GM18511 (cell line): ENCODE measurements at regions not wholly inside any gene's neighbourhood (a gene's known extent, or its start where the extent isn't known, plus 50 kb on each side); places are given as distances from the start of the nearest gene placed in this dataset.
"Not testable (repeated sequence)": the region's sequence is repeated elsewhere in the genome, so short reads cannot be mapped to it uniquely, and the experiment has no call there.

ENCODE experiments used
- ATAC-seq: cut with Tn5 transposase; IDR thresholded peaks from one replicate; pipeline ENCODE4 v1.9.1; 2021; ENCODE audit warnings: mild to moderate bottlenecking, moderate library complexity; ENCODE audit not compliant: unreplicated experiment

DNA sequence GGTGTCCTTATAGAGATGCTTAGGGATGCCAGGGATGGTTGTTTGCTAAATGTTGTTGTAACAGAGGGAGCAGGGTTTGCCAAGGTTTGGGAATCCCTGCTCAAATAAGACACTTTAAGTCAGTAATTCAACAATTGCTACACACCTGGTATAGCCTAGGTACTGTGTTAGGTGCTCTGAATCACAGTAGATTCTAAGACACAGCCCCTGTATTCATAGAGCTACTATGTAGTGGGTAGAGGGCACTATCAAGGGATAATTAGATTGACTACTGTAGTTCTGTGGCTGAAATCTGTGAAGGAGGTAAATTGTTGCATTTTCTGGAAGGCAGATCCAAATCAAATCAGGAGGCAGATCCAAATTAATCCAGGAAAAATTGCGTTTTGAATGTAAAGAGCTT, 149.2 kb downstream of the C12orf75 start:
- ATAC-seq: no peak

- no peak for ATAC-seq
These were observed 149.7 kb downstream of the C12orf75 start for GRCh38 chr12:105480162-105480561.

DNA sequence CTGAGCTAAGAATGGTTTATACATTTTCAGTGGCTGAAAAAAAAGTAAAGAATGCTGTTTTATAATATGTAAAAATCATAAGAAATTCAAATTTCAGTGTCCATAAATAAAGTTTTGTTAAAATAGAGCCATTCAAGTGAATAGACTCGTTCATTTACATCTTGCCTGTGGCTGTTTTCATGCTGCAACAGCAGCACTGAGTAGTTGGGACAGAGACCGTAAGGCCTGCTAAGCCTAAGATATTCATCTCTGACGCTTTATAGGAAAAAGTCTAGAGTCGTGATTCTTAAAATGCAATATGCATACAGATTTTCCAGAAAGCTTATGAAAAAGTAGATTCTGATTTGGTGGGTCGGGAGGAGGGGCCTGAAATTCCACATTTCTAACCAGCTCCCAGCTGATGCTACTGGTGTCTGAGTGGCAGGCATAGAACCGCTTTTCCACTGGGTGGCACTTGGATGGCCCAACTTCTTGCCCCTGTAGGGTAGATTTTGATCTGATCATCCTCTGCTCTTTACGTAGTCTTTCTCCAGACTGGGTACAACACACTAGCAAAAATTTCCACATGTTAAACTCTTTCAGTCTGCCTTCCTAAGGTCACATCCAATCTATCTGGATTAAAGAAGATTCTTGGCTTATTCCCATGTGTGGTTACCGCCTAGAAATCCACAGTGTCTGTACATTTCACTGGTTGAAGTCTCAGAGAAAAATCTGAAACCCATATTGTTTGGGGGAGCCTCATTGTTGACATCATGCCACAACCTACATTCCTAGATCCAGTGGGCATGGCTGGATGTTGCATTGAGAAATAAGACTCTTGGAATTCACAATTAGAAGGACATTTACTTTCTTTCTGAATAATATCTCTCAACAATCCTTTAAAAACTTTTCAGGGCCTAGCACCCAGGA, 151.2 kb downstream of the C12orf75 start:
- no peak for ATAC-seq

DNA sequence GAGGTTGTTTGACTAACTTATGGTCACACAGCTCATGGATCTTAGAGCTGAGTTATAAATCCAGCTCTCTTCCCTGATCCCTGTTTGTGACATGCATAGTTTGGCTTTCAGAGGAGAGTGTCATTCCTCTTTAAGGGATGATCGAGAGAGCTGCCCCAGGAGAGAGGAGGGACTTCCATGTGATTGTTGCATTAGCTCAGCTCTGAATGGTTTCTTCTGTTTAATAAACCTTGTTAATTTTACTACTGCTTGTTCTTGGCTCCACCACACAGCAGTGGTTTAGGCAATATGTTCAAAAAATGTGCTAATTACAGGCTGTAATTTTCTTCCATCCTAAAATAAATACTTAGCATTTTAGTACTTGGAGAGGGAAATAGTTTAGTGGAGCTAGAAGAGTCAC, 152.5 kb downstream of the C12orf75 start:
- no peak for ATAC-seq

- ATAC-seq: no peak
These were observed 153.2 kb downstream of the C12orf75 start for GRCh38 chr12:105483691-105484090.

GRCh38 chr12:105485321-105485910, 154.9 kb downstream of the C12orf75 start:
- ATAC-seq: no peak

- ATAC-seq: no peak
These were observed 155.4 kb downstream of the C12orf75 start for GRCh38 chr12:105485921-105486320.

DNA sequence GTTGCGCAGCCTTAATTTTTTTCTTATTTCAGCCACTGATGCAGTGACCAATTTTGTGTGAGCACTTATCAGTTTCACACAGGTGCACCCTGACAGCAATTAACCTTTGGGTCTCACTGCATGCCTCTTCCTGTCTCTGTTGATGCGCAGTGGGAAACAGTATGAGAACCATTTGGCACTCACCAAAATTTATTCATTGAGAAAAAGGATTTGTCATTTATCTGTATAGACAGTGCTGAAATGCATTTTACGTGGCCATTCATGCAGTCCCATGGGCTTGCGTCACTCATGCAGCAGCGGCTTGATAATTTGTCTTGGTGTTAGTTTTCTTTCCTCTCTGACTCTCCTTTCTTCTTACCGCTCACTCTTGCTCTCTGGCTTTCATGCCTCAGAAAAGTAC, 157.5 kb downstream of the C12orf75 start:
- no peak for ATAC-seq

- no peak for ATAC-seq
These were observed 162.4 kb downstream of the C12orf75 start for GRCh38 chr12:105492591-105493545.

- ATAC-seq: no peak
These were observed 168.7 kb downstream of the C12orf75 start for GRCh38 chr12:105499205-105499604.

DNA sequence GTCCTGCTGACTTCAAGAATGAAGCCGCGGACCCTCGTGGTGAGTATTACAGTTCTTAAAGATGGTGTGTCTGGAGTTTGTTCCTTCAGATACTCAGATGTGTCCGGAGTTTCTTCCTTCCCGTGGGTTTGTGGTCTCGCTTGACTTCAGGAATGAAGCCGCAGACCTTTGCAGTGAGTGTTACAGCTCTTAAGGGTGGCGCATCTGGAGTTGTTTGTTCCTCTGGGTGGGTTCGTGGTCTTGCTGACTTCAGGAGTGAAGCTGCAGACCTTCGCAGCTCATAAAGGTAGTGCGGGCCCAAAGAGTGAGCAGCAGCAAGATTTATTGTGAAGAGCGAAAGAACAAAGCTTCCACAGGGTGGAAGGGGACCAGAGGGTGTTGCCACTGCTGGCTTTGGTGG, 170.2 kb downstream of the C12orf75 start:
- ATAC-seq: not testable (repeated sequence)

GRCh38 chr12:105502426-105502930, 172.0 kb downstream of the C12orf75 start:
- no peak for ATAC-seq

- ATAC-seq: no peak
These were observed 173.1 kb downstream of the C12orf75 start for GRCh38 chr12:105503619-105504018.

GRCh38 chr12:105504286-105504685, 173.8 kb downstream of the C12orf75 start:
- ATAC-seq: no peak

- ATAC-seq: no peak
These were observed 176.3 kb downstream of the C12orf75 start for GRCh38 chr12:105506678-105507310.

- ATAC-seq: no peak
These were observed 177.0 kb downstream of the C12orf75 start for GRCh38 chr12:105507311-105508038.

- ATAC-seq: no peak
These were observed 177.6 kb downstream of the C12orf75 start for GRCh38 chr12:105508096-105508495.

DNA sequence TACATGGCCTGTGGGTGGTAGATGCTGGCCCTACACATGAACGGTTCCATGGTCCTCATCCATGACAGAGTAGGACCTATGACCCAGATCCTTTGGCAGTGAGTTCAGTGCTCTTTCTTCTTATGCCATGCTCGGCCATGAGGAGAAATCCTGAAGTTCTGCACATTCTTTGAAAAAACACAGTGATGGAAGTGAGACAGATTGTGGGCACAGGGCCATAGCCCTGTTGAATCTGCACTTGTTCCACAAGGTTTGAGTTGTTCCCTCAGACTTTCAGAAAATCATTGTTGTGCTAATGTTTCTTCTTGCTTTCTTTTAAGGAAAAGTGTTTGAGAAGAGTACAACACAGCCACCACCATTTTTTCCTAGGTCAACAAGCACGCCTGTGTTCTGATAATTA, 180.0 kb downstream of the C12orf75 start:
- no peak for ATAC-seq

- ATAC-seq: not testable (repeated sequence)
These were observed 182.4 kb downstream of the C12orf75 start for GRCh38 chr12:105512861-105513260.
